Stimulated activated CD4-positive, alpha-beta T cell treated with anti-CD3 and anti-CD28 coated beads, TNF-alpha, amount 100 ng/mL, for 24 hours (primary cell): ENCODE measurements at regions not wholly inside any gene's neighbourhood (a gene's known extent, or its start where the extent isn't known, plus 50 kb on each side); places are given as distances from the start of the nearest gene placed in this dataset.

Experiments used
- DNase-seq, 3 experiments: peaks; one replicate each; pipeline ENCODE4 v3.0.0-alpha.2; 2020; ENCODE audit warnings: low read depth in 3 of 3

DNA sequence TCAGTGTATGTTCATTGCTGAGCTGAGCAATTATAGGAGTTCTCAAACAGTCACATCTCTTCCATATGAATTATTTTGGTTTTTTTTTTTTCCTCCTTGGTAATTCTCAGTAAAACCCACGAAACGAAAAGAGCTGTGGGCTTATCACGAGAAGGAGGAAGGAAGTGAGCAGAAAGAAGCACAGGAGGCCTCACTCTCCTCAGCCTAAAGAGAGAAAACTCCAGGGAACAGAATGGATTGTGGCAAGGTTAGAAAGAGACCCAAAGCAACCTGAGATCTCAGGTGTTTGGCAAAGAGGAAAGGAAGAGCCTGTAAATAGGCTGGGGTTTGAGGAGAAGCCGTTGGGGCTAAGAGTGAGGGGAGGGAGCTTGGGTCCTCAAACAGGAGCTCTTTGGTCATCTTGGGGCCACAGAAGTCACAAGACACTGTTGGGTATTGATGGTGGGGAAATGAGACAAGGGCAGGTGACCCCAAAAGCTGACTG, 67.8 kb upstream of the CITED2 start:
- DNase-seq = no peak

DNA sequence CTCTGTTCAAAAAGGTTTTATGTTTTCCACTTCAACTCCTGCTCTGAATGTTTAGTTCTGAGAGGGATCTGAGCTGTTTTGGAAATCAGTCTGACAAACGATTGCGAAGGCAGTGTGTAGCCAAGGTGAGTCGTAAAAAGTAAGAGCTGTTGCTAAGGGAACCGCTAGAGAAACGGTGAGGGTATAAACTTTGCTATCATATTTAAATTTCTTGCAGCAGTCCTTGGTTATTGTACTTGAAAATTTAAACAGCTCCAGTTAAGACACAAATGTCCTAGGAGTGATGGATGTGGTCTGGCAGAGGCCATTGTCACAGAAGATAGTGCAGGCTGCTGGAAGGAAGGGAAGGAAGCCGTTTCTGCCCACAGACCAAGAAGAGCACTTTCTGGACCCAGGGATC, 64.9 kb upstream of the CITED2 start:
- no peak for DNase-seq

DNA sequence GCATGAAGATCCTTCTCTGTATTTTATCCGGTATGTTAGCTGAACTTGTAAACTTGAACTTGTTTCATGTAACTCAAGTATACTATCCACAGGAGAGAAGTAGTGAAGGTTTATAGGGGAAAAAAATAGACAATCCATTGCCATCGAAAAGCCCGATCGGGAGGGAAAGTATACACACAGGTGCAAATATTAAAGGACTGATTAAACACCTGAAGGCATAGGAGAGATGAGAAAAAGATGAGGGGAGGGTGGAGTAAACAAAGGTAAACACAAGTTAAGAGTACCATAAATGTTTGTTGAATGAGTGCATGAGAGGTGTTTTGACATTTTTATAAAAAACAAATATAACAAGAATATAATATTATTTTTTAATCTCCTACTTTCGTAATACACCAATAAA, 64.3 kb upstream of the CITED2 start:
- no peak for DNase-seq

GRCh38 chr6:139436957-139437348, 62.5 kb upstream of the CITED2 start:
- DNase-seq = no peak

GRCh38 chr6:139436200-139436956, 61.9 kb upstream of the CITED2 start:
- no peak for DNase-seq

DNA sequence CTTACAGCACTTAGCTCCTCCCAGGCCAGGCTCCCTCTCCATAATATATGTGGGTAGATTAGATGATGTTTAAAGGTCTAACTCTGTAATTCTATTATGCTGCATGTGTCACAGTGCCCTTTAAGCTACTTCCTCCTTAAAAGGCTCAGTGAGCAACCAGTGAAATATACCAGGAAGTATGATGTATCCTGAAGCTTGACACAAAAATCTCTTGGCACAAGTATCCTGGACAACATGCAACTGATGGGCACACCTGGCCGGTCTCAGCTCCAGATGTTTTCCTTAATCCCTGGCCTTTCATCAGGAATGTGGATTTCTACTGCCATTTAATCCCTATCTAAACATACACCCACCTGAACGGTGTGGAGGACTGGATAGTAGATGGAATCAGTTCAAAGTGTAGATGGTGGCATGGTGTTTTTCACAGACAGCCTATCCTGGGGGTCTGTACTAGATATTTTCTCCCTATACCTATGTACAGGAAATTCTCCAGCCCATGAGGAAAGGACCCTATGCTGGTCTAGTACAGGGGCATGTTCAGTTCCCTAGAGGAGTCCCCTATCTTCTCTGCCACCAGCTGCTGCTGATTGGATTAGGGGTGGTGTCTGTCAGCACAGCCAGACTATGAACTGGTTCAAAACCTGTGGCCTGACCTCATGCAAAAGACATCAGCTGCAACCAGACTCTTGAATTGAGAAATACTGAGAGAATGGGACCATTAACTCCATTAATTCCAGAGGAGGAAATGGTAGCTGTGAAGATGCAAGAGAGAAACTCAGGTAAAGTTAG, 59.4 kb upstream of the CITED2 start:
- DNase-seq = no peak

DNA sequence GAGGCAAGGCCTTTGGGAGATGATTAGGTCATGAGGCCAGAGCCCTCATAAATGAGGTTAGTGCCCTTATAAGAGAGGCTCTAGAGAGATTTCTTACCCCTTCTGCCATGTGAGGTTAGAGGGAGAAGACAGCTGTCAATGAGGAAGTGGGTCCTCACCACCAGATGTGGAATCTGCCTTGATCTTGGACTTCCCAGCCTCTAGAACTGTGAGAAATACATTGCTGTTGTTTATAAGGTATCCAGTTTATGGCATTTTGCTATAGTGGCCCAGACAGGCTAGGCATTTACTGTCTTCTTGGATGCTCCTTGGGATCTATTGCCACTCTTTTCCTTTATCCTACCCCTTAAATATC, 57.1 kb upstream of the CITED2 start:
- DNase-seq = no peak

DNA sequence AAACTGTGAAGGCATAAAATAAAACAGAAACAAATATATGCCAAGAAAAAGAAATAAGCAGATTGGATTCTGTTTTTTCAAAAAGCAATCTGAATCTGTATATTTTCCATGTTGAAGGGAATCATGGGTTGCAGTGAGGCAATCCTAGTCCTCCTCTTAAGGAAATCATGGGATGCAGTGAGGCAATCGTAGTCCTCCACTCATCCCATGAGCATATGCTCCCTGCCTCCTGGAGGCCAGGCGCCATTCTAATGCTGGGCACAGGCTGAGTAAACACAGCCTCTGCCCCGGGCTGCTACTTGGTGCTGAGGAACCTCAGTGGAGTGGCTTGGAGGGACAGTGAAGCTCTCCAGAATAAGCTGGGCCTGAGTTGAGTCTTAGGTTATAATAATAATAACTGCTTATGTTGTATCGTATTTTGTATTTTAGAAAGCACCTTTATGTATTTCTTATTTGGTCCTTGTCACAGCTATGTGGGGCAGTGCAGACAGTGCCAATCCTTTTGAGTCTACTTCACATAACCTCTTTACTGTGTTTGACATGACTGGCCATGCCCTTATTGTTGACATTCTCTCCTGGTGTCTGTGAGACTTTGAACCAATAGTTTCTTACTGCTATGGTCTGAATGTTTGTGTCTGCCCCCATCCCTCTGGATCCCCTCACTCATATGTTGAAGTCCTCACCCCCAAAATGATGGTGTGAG, 56.6 kb upstream of the CITED2 start:
- no peak for DNase-seq

GRCh38 chr6:139429580-139430145, 55.2 kb upstream of the CITED2 start:
- no peak for DNase-seq

- DNase-seq = no peak
Measured at GRCh38 chr6:139427199-139427598, 52.8 kb upstream of the CITED2 start.

DNA sequence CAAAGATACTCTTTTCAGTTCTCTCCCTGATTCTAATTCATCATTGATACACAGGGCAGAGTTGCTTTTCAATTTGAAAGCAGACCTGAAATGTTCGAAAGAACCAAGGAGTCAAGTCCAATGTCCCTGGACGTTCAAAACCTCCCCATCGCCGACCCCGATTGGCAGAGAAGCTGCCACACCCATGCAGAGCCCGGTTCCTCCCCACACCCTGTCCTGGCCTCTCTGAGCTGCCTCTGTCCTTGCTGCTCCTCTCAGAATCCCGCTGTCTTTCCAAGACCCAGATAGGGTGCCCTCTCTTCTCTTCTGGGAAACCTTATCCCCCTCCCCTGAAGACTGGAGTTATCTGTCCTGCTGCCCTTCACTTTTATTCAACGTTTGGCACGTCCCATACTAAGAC, 52.3 kb upstream of the CITED2 start:
- no peak for DNase-seq

DNA sequence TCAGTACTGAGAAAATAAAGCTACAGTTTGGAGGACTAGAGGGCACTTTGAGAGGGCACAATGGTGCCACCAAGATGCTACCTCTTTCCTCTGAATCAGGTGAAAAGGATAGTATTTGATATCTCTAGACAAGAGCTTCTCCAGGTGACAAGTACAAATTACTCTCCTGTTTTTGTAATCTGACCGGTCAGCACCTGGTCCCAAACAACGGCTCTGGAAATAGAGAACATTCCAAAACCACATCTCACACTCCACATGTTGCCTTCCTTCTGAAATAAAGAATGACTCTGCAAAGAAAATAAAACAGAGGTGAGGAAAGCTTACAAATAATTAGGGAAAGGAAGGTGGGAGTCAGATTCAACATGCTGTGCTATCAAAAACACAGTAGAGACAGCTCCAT, 51.3 kb upstream of the CITED2 start:
- no peak for DNase-seq

- DNase-seq = no peak
Measured at GRCh38 chr6:139423971-139424667, 49.7 kb upstream of the CITED2 start.
